ENCODE measurements at regions not wholly inside any gene's neighbourhood (a gene's known extent, or its start where the extent isn't known, plus 50 kb on each side); places are given as distances from the start of the nearest gene placed in this dataset.

- H3K27ac ChIP-seq (ENCODE audit: low read depth, low read length) = no peak overlapping the region
- no peak for DNase-seq (ENCODE audit: low read depth in 4 of 6, low spot score in 6 of 6)
- peaks cover 11% of the 10 kb centered on the region for H3K9me3 ChIP-seq (ENCODE audit: control insufficient read depth, insufficient read depth, low read length)
- no peaks in the 10 kb centered on the region for H3K27me3 ChIP-seq (ENCODE audit: control insufficient read depth, insufficient read depth, low read length)
- H3K4me3 ChIP-seq (ENCODE audit: low read depth, low read length) = no peak overlapping the region
- H3K36me3 ChIP-seq (ENCODE audit: control insufficient read depth, insufficient read depth, low read length) = no peaks in the 10 kb centered on the region
- H3K4me1 ChIP-seq (ENCODE audit: control insufficient read depth, insufficient read depth, low read length) = no peaks in the 10 kb centered on the region
Observed at GRCh38 chr10:9712393-9712792, 1305.3 kb upstream of the CELF2 start.

- WGBS (ENCODE audit: insufficient coverage) = no CpG with 5 or more reads among the region's 2 CpGs
Observed at GRCh38 chr10:9719246-9719645, 1298.4 kb upstream of the CELF2 start.

GRCh38 chr10:9733766-9734165 is 1283.9 kb upstream of the CELF2 start:
- Histone ChIP-seq H3K27me3 (ENCODE audit: control insufficient read depth, insufficient read depth, low read length) (no peaks in the 10 kb centered on the region), H3K4me3 (ENCODE audit: low read depth, low read length) (no peak overlapping the region), H3K36me3 (ENCODE audit: control insufficient read depth, insufficient read depth, low read length) (no peaks in the 10 kb centered on the region), H3K4me1 (ENCODE audit: control insufficient read depth, insufficient read depth, low read length) (no peaks in the 10 kb centered on the region), H3K27ac (ENCODE audit: low read depth, low read length) (no peak overlapping the region), H3K9me3 (ENCODE audit: control insufficient read depth, insufficient read depth, low read length) (no peaks in the 10 kb centered on the region)
- WGBS (ENCODE audit: insufficient coverage) = 83% methylated on average over 1 of the region's 1 CpG
- no peak for DNase-seq (ENCODE audit: low read depth in 4 of 6, low spot score in 6 of 6)

More at GRCh38 chr10:9719246-9719645, 1298.4 kb upstream of the CELF2 start:
- H3K27me3 ChIP-seq (ENCODE audit: control insufficient read depth, insufficient read depth, low read length) = no peaks in the 10 kb centered on the region
- H3K9me3 ChIP-seq (ENCODE audit: control insufficient read depth, insufficient read depth, low read length) = no peaks in the 10 kb centered on the region
- DNase-seq (ENCODE audit: low read depth in 4 of 6, low spot score in 6 of 6) = no peak
- H3K36me3 ChIP-seq (ENCODE audit: control insufficient read depth, insufficient read depth, low read length) = no peaks in the 10 kb centered on the region
- no peaks in the 10 kb centered on the region for H3K4me1 ChIP-seq (ENCODE audit: control insufficient read depth, insufficient read depth, low read length)
- no peak overlapping the region for H3K27ac ChIP-seq (ENCODE audit: low read depth, low read length)
- no peak overlapping the region for H3K4me3 ChIP-seq (ENCODE audit: low read depth, low read length)

- no peak for DNase-seq (ENCODE audit: low read depth in 4 of 6, low spot score in 6 of 6)
- WGBS (ENCODE audit: insufficient coverage) = 93% methylated on average over 4 of the region's 5 CpGs
- Histone ChIP-seq H3K27me3 (ENCODE audit: control insufficient read depth, insufficient read depth, low read length) (no peaks in the 10 kb centered on the region), H3K27ac (ENCODE audit: low read depth, low read length) (no peak overlapping the region), H3K9me3 (ENCODE audit: control insufficient read depth, insufficient read depth, low read length) (no peaks in the 10 kb centered on the region), H3K4me3 (ENCODE audit: low read depth, low read length) (no peak overlapping the region), H3K36me3 (ENCODE audit: control insufficient read depth, insufficient read depth, low read length) (no peaks in the 10 kb centered on the region), H3K4me1 (ENCODE audit: control insufficient read depth, insufficient read depth, low read length) (no peaks in the 10 kb centered on the region)
Observed at GRCh38 chr10:9734218-9734617, 1283.5 kb upstream of the CELF2 start.

- H3K4me1 ChIP-seq (ENCODE audit: control insufficient read depth, insufficient read depth, low read length) = no peaks in the 10 kb centered on the region
- DNase-seq (ENCODE audit: low read depth in 4 of 6, low spot score in 6 of 6) = no peak
- no peaks in the 10 kb centered on the region for H3K9me3 ChIP-seq (ENCODE audit: control insufficient read depth, insufficient read depth, low read length)
- WGBS (ENCODE audit: insufficient coverage) = no CpG with 5 or more reads among the region's 2 CpGs
- no peak overlapping the region for H3K4me3 ChIP-seq (ENCODE audit: low read depth, low read length)
- H3K27ac ChIP-seq (ENCODE audit: low read depth, low read length) = no peak overlapping the region
- H3K27me3 ChIP-seq (ENCODE audit: control insufficient read depth, insufficient read depth, low read length) = no peaks in the 10 kb centered on the region
- no peaks in the 10 kb centered on the region for H3K36me3 ChIP-seq (ENCODE audit: control insufficient read depth, insufficient read depth, low read length)
Observed at GRCh38 chr10:9735731-9736130, 1281.9 kb upstream of the CELF2 start.

- Histone ChIP-seq H3K27me3 (ENCODE audit: control insufficient read depth, insufficient read depth, low read length) (no peaks in the 10 kb centered on the region), H3K9me3 (ENCODE audit: control insufficient read depth, insufficient read depth, low read length) (no peaks in the 10 kb centered on the region), H3K4me3 (ENCODE audit: low read depth, low read length) (no peak overlapping the region), H3K4me1 (ENCODE audit: control insufficient read depth, insufficient read depth, low read length) (no peaks in the 10 kb centered on the region), H3K36me3 (ENCODE audit: control insufficient read depth, insufficient read depth, low read length) (no peaks in the 10 kb centered on the region), H3K27ac (ENCODE audit: low read depth, low read length) (no peak overlapping the region)
- DNase-seq (ENCODE audit: low read depth in 4 of 6, low spot score in 6 of 6) = no peak
Observed at GRCh38 chr10:9743639-9744038, 1274.0 kb upstream of the CELF2 start.

- no peaks in the 10 kb centered on the region for H3K27me3 ChIP-seq (ENCODE audit: control insufficient read depth, insufficient read depth, low read length)
- WGBS (ENCODE audit: insufficient coverage) = no CpG with 5 or more reads among the region's 1 CpG
Observed at GRCh38 chr10:9745158-9745557, 1272.5 kb upstream of the CELF2 start.

GRCh38 chr10:9757176-9757575 is 1260.5 kb upstream of the CELF2 start:
- Histone ChIP-seq H3K27ac (ENCODE audit: low read depth, low read length) (no peak overlapping the region), H3K4me1 (ENCODE audit: control insufficient read depth, insufficient read depth, low read length) (no peaks in the 10 kb centered on the region), H3K27me3 (ENCODE audit: control insufficient read depth, insufficient read depth, low read length) (no peaks in the 10 kb centered on the region), H3K4me3 (ENCODE audit: low read depth, low read length) (no peak overlapping the region), H3K9me3 (ENCODE audit: control insufficient read depth, insufficient read depth, low read length) (no peaks in the 10 kb centered on the region), H3K36me3 (ENCODE audit: control insufficient read depth, insufficient read depth, low read length) (no peaks in the 10 kb centered on the region)
- DNase-seq (ENCODE audit: low read depth in 4 of 6, low spot score in 6 of 6) = no peak
- WGBS (ENCODE audit: insufficient coverage) = 87% methylated on average over 3 of the region's 6 CpGs

More at GRCh38 chr10:9745158-9745557, 1272.5 kb upstream of the CELF2 start:
- Histone ChIP-seq H3K36me3 (ENCODE audit: control insufficient read depth, insufficient read depth, low read length) (no peaks in the 10 kb centered on the region), H3K4me1 (ENCODE audit: control insufficient read depth, insufficient read depth, low read length) (no peaks in the 10 kb centered on the region), H3K27ac (ENCODE audit: low read depth, low read length) (no peak overlapping the region), H3K4me3 (ENCODE audit: low read depth, low read length) (no peak overlapping the region), H3K9me3 (ENCODE audit: control insufficient read depth, insufficient read depth, low read length) (no peaks in the 10 kb centered on the region)
- peak in 1 of 6 donors; percentile 2 for DNase-seq (ENCODE audit: low read depth in 4 of 6, low spot score in 6 of 6)

- Histone ChIP-seq H3K27me3 (ENCODE audit: control insufficient read depth, insufficient read depth, low read length) (no peaks in the 10 kb centered on the region), H3K9me3 (ENCODE audit: control insufficient read depth, insufficient read depth, low read length) (no peaks in the 10 kb centered on the region), H3K36me3 (ENCODE audit: control insufficient read depth, insufficient read depth, low read length) (no peaks in the 10 kb centered on the region), H3K4me1 (ENCODE audit: control insufficient read depth, insufficient read depth, low read length) (no peaks in the 10 kb centered on the region), H3K27ac (ENCODE audit: low read depth, low read length) (no peak overlapping the region), H3K4me3 (ENCODE audit: low read depth, low read length) (no peak overlapping the region)
- WGBS (ENCODE audit: insufficient coverage) = 58% methylated on average over 3 of the region's 3 CpGs
- no peak for DNase-seq (ENCODE audit: low read depth in 4 of 6, low spot score in 6 of 6)
Observed at GRCh38 chr10:9759596-9759995, 1258.1 kb upstream of the CELF2 start.

GRCh38 chr10:9762966-9763656 is 1254.6 kb upstream of the CELF2 start:
- H3K4me1 ChIP-seq (ENCODE audit: control insufficient read depth, insufficient read depth, low read length) = no peaks in the 10 kb centered on the region
- no peak for DNase-seq (ENCODE audit: low read depth in 4 of 6, low spot score in 6 of 6)
- no peaks in the 10 kb centered on the region for H3K9me3 ChIP-seq (ENCODE audit: control insufficient read depth, insufficient read depth, low read length)
- H3K36me3 ChIP-seq (ENCODE audit: control insufficient read depth, insufficient read depth, low read length) = no peaks in the 10 kb centered on the region
- no peaks in the 10 kb centered on the region for H3K27me3 ChIP-seq (ENCODE audit: control insufficient read depth, insufficient read depth, low read length)
- H3K27ac ChIP-seq (ENCODE audit: low read depth, low read length) = no peak overlapping the region
- H3K4me3 ChIP-seq (ENCODE audit: low read depth, low read length) = no peak overlapping the region
- 91% methylated on average over 3 of the region's 7 CpGs for WGBS (ENCODE audit: insufficient coverage)
